ENCODE measurements at regions not wholly inside any gene's neighbourhood (a gene's known extent, or its start where the extent isn't known, plus 50 kb on each side); places are given as distances from the start of the nearest gene placed in this dataset.
A peak's percentile ranks its signal among the peaks of the same experiment; 100 is the strongest.

DNA sequence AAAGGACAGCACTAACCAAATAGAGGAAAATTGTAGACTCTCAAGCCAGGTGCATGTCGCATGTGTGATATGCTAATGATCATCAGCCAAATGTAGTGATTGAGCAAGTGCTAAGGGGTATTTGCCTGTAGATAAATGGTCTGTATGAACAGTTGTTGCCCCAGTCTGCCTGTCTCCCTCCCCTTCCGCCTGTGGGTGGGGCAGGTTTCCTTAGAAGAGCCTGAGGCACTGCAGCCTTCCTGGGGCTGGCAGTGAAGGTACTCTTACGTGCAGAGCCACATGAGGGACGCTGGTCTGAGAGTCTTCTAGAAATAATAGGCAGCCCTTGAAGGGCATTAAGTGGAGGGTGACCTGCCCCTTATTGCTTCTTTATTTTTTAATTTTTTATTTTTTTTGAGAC lies 152.1 kb downstream of the SNX10 start:
- no peaks in the 10 kb centered on the region for H3K27me3 ChIP-seq (ENCODE audit: insufficient read depth, low read depth, low read length)
- H3F3A ChIP-seq (ENCODE audit: insufficient read depth, low read length, poor library complexity, severe bottlenecking) = peaks cover 13% of the 10 kb centered on the region
- H3K9me2 ChIP-seq (ENCODE audit: insufficient read depth, low read length) = no peaks in the 10 kb centered on the region
- no peak overlapping the region for H3K4me3 ChIP-seq (ENCODE audit: low read length)
- no peak overlapping the region for H3K4me2 ChIP-seq (ENCODE audit: low read length)
- TF ChIP-seq MXI1 (conservative IDR thresholded peaks at IDR 0.05; ENCODE audit: poor library complexity, severe bottlenecking) = no peak
- no peak for TF ChIP-seq CTCF (IDR thresholded peaks at IDR 0.05; ENCODE audit: poor library complexity, severe bottlenecking)
- TF ChIP-seq RAD21 (conservative IDR thresholded peaks at IDR 0.05) = no peak
- no peak for TF ChIP-seq POLR2AphosphoS5 (IDR thresholded peaks at IDR 0.05)
- no peak for TF ChIP-seq TAF1 (IDR thresholded peaks at IDR 0.05; ENCODE audit: low read depth)
- TF ChIP-seq EP300 (conservative IDR thresholded peaks at IDR 0.05; ENCODE audit: poor library complexity, severe bottlenecking) = no peak
- TF ChIP-seq SMC3 (conservative IDR thresholded peaks at IDR 0.05; ENCODE audit: poor library complexity) = no peak
- TF ChIP-seq REST (IDR thresholded peaks at IDR 0.05; ENCODE audit: borderline replicate concordance) = no peak
- TF ChIP-seq EZH2 (IDR thresholded peaks at IDR 0.05; ENCODE audit: borderline replicate concordance, insufficient read depth, low read length, poor library complexity, severe bottlenecking) = no peak
- H3K27ac ChIP-seq (ENCODE audit: low read length) = peak overlapping the region; percentile 99
- H3K79me2 ChIP-seq (replicated peaks; ENCODE audit: insufficient read depth, low read length) = peaks cover 11% of the 10 kb centered on the region
- H4K20me1 ChIP-seq (ENCODE audit: insufficient read depth) = no peaks in the 10 kb centered on the region
- no peak overlapping the region for H2AFZ ChIP-seq (ENCODE audit: low read depth, low read length)
- H3K9me3 ChIP-seq (ENCODE audit: low read length) = no peaks in the 10 kb centered on the region
- no peaks in the 10 kb centered on the region for H3K36me3 ChIP-seq (ENCODE audit: insufficient read depth, low read length)
- H3K9ac ChIP-seq (ENCODE audit: low read length) = no peak overlapping the region

- H3K9me3 ChIP-seq (ENCODE audit: low read length) = no peaks in the 10 kb centered on the region
- no peak overlapping the region for H3K9ac ChIP-seq (ENCODE audit: low read length)
- no peaks in the 10 kb centered on the region for H3K27me3 ChIP-seq (ENCODE audit: insufficient read depth, low read depth, low read length)
- H3K36me3 ChIP-seq (ENCODE audit: insufficient read depth, low read length) = no peaks in the 10 kb centered on the region
- no peak overlapping the region for H3K4me3 ChIP-seq (ENCODE audit: low read length)
- H3K27ac ChIP-seq (ENCODE audit: low read length) = no peak overlapping the region
- H3F3A ChIP-seq (ENCODE audit: insufficient read depth, low read length, poor library complexity, severe bottlenecking) = peaks cover 11% of the 10 kb centered on the region
- no peak overlapping the region for H2AFZ ChIP-seq (ENCODE audit: low read depth, low read length)
- TF ChIP-seq RAD21 (conservative IDR thresholded peaks at IDR 0.05) (no peak), POLR2AphosphoS5 (IDR thresholded peaks at IDR 0.05) (no peak), EP300 (conservative IDR thresholded peaks at IDR 0.05; ENCODE audit: poor library complexity, severe bottlenecking) (no peak)
- no peak overlapping the region for H3K4me2 ChIP-seq (ENCODE audit: low read length)
- no peaks in the 10 kb centered on the region for H3K9me2 ChIP-seq (ENCODE audit: insufficient read depth, low read length)
- H4K20me1 ChIP-seq (ENCODE audit: insufficient read depth) = no peaks in the 10 kb centered on the region
- peaks cover 11% of the 10 kb centered on the region for H3K79me2 ChIP-seq (replicated peaks; ENCODE audit: insufficient read depth, low read length)
Observed at GRCh38 chr7:26444555-26444954, 152.9 kb downstream of the SNX10 start.

DNA sequence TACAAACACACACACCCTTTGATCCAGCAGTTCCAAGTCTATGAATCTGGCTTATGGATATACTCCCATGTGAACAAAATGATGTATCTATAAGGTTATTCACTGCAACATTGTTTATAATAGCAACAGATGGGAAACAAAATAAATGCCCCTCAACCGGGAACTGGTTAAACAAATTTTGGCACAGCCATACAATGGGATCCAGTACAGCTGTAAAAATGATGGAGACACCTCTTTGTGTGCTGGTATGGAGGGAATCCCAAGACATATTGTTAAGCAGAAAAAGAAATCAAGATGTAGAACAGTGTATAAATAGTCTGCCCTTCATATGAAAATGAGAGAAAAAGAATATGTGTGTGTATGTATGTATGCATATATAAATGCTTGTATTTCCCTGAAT lies 155.5 kb downstream of the SNX10 start:
- H3K9me2 ChIP-seq (ENCODE audit: insufficient read depth, low read length) = no peaks in the 10 kb centered on the region
- H3K27me3 ChIP-seq (ENCODE audit: insufficient read depth, low read depth, low read length) = no peaks in the 10 kb centered on the region
- H3K27ac ChIP-seq (ENCODE audit: low read length) = no peak overlapping the region
- H3K79me2 ChIP-seq (replicated peaks; ENCODE audit: insufficient read depth, low read length) = peaks cover 6% of the 10 kb centered on the region
- H3K36me3 ChIP-seq (ENCODE audit: insufficient read depth, low read length) = no peaks in the 10 kb centered on the region
- TF ChIP-seq RAD21 (conservative IDR thresholded peaks at IDR 0.05) = no peak
- TF ChIP-seq EP300 (conservative IDR thresholded peaks at IDR 0.05; ENCODE audit: poor library complexity, severe bottlenecking) = no peak
- TF ChIP-seq POLR2AphosphoS5 (IDR thresholded peaks at IDR 0.05) = no peak
- TF ChIP-seq REST (IDR thresholded peaks at IDR 0.05; ENCODE audit: borderline replicate concordance) = no peak
- TF ChIP-seq EZH2 (IDR thresholded peaks at IDR 0.05; ENCODE audit: borderline replicate concordance, insufficient read depth, low read length, poor library complexity, severe bottlenecking) = no peak
- no peak for TF ChIP-seq TAF1 (IDR thresholded peaks at IDR 0.05; ENCODE audit: low read depth)
- no peak for TF ChIP-seq SMC3 (conservative IDR thresholded peaks at IDR 0.05; ENCODE audit: poor library complexity)
- no peak for TF ChIP-seq MXI1 (conservative IDR thresholded peaks at IDR 0.05; ENCODE audit: poor library complexity, severe bottlenecking)
- TF ChIP-seq CTCF (IDR thresholded peaks at IDR 0.05; ENCODE audit: poor library complexity, severe bottlenecking) = no peak
- no peak overlapping the region for H3K4me2 ChIP-seq (ENCODE audit: low read length)
- no peak overlapping the region for H3K4me3 ChIP-seq (ENCODE audit: low read length)
- no peaks in the 10 kb centered on the region for H3K9me3 ChIP-seq (ENCODE audit: low read length)
- H4K20me1 ChIP-seq (ENCODE audit: insufficient read depth) = no peaks in the 10 kb centered on the region
- no peak overlapping the region for H2AFZ ChIP-seq (ENCODE audit: low read depth, low read length)
- H3K9ac ChIP-seq (ENCODE audit: low read length) = no peak overlapping the region
- H3F3A ChIP-seq (ENCODE audit: insufficient read depth, low read length, poor library complexity, severe bottlenecking) = no peaks in the 10 kb centered on the region

Measured in neural cell (in vitro differentiated cells).